Activated CD8-positive, alpha-beta T cell treated with anti-CD3 and anti-CD28 coated beads for 36 hours (primary cell): ENCODE measurements at regions not wholly inside any gene's neighbourhood (a gene's known extent, or its start where the extent isn't known, plus 50 kb on each side); places are given as distances from the start of the nearest gene placed in this dataset.

Experiments
- ATAC-seq: fragments of 200-7000 bp; cut with Tn5 transposase; one replicate; pipeline ENCODE4 v1.10.0; 2021; ENCODE audit warnings: mild to moderate bottlenecking, moderate library complexity
- CTCF ChIA-PET: fragments of 350-600 bp; sonication (Branson Sonifier 250); formaldehyde crosslinking; loops from one replicate; lab custom pipeline; 2021; ENCODE audit warnings: antibody characterized with exemption; lab: Charles Lee
- POLR2A ChIA-PET: fragments of 350-600 bp; sonication (Branson Sonifier 250); formaldehyde crosslinking; loops from one replicate; lab custom pipeline; 2021; ENCODE audit warnings: antibody characterized with exemption; lab: Charles Lee
- DNase-seq: peaks from one replicate; pipeline ENCODE4 v3.0.0-alpha.2; 2020
- H3K27ac Mint-ChIP-seq: one replicate; pipeline ENCODE4 v1.8.0; 2021; ENCODE audit warnings: mild to moderate bottlenecking, mixed read lengths
- H3K27me3 Mint-ChIP-seq: one replicate; pipeline ENCODE4 v1.8.0; 2021; ENCODE audit warnings: mixed read lengths
- H3K36me3 Mint-ChIP-seq: one replicate; pipeline ENCODE4 v1.8.0; 2021; ENCODE audit warnings: low read depth, mixed read lengths
- H3K4me1 Mint-ChIP-seq: one replicate; pipeline ENCODE4 v1.8.0; 2021; ENCODE audit warnings: low read depth, mixed read lengths
- H3K4me3 Mint-ChIP-seq: one replicate; pipeline ENCODE4 v1.8.0; 2021; ENCODE audit warnings: mild to moderate bottlenecking, moderate library complexity, mixed read lengths
- H3K9me3 Mint-ChIP-seq: one replicate; pipeline ENCODE4 v1.8.0; 2021; ENCODE audit warnings: mixed read lengths
- CTCF ChIP-seq: fragments of 200-600 bp; IDR thresholded peaks from one replicate; pipeline ENCODE4 v1.8.0; 2022; ENCODE audit warnings: antibody characterized with exemption, mild to moderate bottlenecking
- intact Hi-C: fragments of 100-400 bp; cut with micrococcal nuclease; formaldehyde crosslinking; loops from one replicate; pipeline ENCODE4 v1.10.0; 2022

GRCh38 chr4:128615197-128615596 lies 194.3 kb upstream of the JADE1 start:
- DNase-seq, result no peak
- ATAC-seq, result no peak
- H3K4me3 Mint-ChIP-seq, result no peak overlapping the region

DNA sequence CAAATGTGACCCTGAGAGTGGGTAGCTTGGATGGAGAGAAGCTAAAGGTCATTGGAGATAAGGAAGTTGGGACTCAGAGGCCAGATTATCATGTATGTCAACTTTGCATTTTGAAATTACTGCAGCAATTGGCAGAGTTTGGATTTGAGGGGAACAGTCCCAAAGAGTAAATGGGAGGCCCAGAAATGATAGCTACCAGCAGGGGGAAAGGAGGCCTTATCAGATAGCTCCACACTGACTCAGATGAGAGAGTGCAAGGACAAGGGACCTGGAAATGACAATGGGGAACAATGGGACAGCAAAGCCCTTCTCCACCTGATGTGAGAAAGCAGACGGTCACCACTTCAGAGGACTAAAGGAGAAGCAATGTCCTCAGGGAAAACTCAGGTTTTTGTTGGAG lies 201.5 kb upstream of the JADE1 start:
- CTCF ChIA-PET, result no interaction called here
- no peaks in the 10 kb centered on the region for H3K9me3 Mint-ChIP-seq

More at GRCh38 chr4:128615197-128615596, 194.3 kb upstream of the JADE1 start:
- ChIA-PET POLR2A (no interaction called here), CTCF (no interaction called here)
- peaks cover 2% of the 10 kb centered on the region for H3K9me3 Mint-ChIP-seq
- TF ChIP-seq CTCF, result no peak
- H3K36me3 Mint-ChIP-seq, result no peaks in the 10 kb centered on the region
- peaks cover 12% of the 10 kb centered on the region for H3K27me3 Mint-ChIP-seq
- no peak overlapping the region for H3K27ac Mint-ChIP-seq
- intact Hi-C loops, result no loop called here
- H3K4me1 Mint-ChIP-seq, result no peaks in the 10 kb centered on the region

GRCh38 chr4:128606173-128606572 lies 203.3 kb upstream of the JADE1 start:
- no peak for TF ChIP-seq CTCF
- ATAC-seq, result no peak
- no peak overlapping the region for H3K27ac Mint-ChIP-seq
- intact Hi-C loops, result no loop called here
- CTCF ChIA-PET, result interaction anchor here (1.3 kb wide), 1 partner anchor 32 kb away, joined by 3 read pairs; no protein-coding TSS in a partner anchor
- POLR2A ChIA-PET, result no interaction called here
- no peak for DNase-seq
- no peaks in the 10 kb centered on the region for H3K9me3 Mint-ChIP-seq
- no peaks in the 10 kb centered on the region for H3K36me3 Mint-ChIP-seq
- no peaks in the 10 kb centered on the region for H3K4me1 Mint-ChIP-seq
- H3K4me3 Mint-ChIP-seq, result no peak overlapping the region
- peaks cover 11% of the 10 kb centered on the region for H3K27me3 Mint-ChIP-seq

More for the DNA sequence above, 201.5 kb upstream of the JADE1 start:
- TF ChIP-seq CTCF, result no peak
- Mint-ChIP-seq H3K4me3 (no peak overlapping the region), H3K36me3 (no peaks in the 10 kb centered on the region), H3K27ac (no peak overlapping the region), H3K4me1 (no peaks in the 10 kb centered on the region), H3K27me3 (peaks cover 14% of the 10 kb centered on the region)
- POLR2A ChIA-PET, result interaction anchor here (0.6 kb wide), 1 partner anchor 21 kb away, joined by 3 read pairs; no protein-coding TSS in a partner anchor
- intact Hi-C loops, result no loop called here
- DNase-seq, result no peak
- no peak for ATAC-seq

DNA sequence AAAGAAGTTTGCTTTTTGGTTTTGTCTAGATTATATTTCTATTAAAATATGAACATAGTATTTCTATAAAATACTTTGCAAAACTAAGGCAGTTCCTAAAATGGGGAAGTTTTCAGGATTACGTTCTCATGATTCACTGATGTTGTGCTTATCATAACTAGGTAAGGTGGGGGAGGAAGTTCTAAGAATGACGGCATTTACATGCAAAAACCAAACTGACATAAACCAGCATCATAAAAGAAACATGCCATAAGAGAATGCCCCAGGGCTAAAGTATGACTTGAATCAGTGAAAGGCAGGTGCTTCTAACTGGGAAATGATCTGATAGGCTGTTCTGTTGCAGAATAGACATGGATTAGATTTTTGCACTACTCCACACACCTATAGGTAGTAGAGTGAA lies 204.7 kb upstream of the JADE1 start:
- CTCF ChIA-PET, result interaction anchor here (0.9 kb wide), 1 partner anchor 30 kb away, joined by 4 read pairs; no protein-coding TSS in a partner anchor
- POLR2A ChIA-PET, result no interaction called here

GRCh38 chr4:128604204-128604603 lies 205.3 kb upstream of the JADE1 start:
- DNase-seq (no peak), ATAC-seq (no peak)
- ChIA-PET POLR2A (no interaction called here), CTCF (interaction anchor here (0.9 kb wide), 1 partner anchor 30 kb away, joined by 4 read pairs; no protein-coding TSS in a partner anchor)
- H3K36me3 Mint-ChIP-seq, result no peaks in the 10 kb centered on the region
- no peaks in the 10 kb centered on the region for H3K9me3 Mint-ChIP-seq
- intact Hi-C loops, result no loop called here
- no peak for TF ChIP-seq CTCF
- no peak overlapping the region for H3K4me3 Mint-ChIP-seq
- peaks cover 9% of the 10 kb centered on the region for H3K27me3 Mint-ChIP-seq
- H3K27ac Mint-ChIP-seq, result no peak overlapping the region
- H3K4me1 Mint-ChIP-seq, result no peaks in the 10 kb centered on the region

More for the DNA sequence above, 204.7 kb upstream of the JADE1 start:
- peaks cover 11% of the 10 kb centered on the region for H3K27me3 Mint-ChIP-seq
- no peak for ATAC-seq
- H3K4me3 Mint-ChIP-seq, result no peak overlapping the region
- no peak overlapping the region for H3K27ac Mint-ChIP-seq
- no peaks in the 10 kb centered on the region for H3K9me3 Mint-ChIP-seq
- intact Hi-C loops, result no loop called here
- no peaks in the 10 kb centered on the region for H3K4me1 Mint-ChIP-seq
- no peaks in the 10 kb centered on the region for H3K36me3 Mint-ChIP-seq
- no peak for DNase-seq
- no peak for TF ChIP-seq CTCF
